ENCODE measurements at regions not wholly inside any gene's neighbourhood (a gene's known extent, or its start where the extent isn't known, plus 50 kb on each side); places are given as distances from the start of the nearest gene placed in this dataset.

DNA sequence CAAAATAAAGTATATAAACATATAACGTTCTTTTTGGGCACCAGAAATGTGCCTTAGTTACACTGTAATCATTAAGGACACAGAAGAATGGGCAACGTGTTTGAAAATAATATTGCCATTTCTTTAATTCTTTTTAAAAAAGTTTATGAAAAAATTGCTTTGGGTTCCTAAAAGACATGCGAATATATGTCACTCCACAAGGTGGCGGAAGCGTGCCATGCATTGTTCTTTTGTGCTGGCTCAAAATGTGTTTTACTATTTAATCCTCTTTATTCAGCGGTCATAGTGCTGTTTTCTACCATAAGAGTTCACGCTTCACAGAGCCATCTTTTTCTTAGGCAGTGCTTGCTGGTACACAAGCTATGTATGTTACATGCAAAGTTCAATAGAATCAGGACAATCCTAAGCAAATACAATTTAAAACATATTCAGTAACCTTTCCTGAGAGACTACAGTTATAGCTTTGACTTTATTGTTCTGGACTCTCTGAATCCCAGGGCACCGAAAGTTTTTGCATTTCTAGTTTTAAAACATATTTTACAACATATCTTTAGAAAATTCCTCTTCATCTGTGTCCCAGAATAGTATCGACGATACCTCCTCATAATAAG lies 147.8 kb upstream of the ERBB4 start:
- peak; percentile 19 for DNase-seq

- DNase-seq: peak; percentile 5
Observed at GRCh38 chr2:212683346-212684097, 144.9 kb upstream of the ERBB4 start.

DNA sequence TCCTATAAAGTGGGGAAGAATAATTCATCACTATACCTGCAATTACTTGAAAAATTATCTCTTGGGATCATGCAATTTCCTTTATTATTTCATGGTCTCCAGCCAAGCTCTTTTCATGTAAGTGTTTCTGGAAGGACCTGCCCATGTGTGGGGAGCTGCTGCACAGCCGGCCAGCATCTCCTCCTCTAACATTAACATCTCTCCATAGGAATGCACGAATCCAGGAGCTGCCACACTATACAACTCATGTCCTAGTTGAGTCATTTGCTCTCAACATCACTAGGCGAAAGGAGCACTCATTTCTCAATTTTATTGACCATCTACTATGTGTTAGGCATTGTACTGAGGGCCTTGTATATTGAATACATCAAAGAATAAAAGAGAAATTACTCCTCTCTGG lies 144.3 kb upstream of the ERBB4 start:
- no peak for DNase-seq

DNA sequence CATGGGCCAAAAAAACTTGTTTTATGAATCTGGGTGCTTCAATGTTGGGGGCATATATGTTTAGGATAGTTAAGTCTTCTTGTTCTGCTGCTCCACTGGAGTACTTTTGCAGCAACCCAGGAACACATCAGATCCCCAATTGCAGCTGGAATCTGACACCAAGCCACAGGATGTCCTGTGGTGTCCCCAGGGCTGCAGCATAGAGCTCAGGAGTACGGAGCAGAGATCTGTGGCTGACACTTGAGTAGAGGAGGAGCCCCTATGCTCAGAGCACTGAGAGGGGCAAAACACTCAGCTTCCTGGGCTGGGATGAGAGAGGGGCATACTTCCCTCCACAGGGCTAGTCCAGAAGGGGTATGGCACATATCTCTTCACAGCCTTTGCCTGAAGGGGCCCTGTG lies 138.9 kb upstream of the ERBB4 start:
- DNase-seq: no peak

- no peak for DNase-seq
Observed at GRCh38 chr2:212672186-212672585, 133.6 kb upstream of the ERBB4 start.

GRCh38 chr2:212669761-212670160 lies 131.2 kb upstream of the ERBB4 start:
- DNase-seq: no peak

DNA sequence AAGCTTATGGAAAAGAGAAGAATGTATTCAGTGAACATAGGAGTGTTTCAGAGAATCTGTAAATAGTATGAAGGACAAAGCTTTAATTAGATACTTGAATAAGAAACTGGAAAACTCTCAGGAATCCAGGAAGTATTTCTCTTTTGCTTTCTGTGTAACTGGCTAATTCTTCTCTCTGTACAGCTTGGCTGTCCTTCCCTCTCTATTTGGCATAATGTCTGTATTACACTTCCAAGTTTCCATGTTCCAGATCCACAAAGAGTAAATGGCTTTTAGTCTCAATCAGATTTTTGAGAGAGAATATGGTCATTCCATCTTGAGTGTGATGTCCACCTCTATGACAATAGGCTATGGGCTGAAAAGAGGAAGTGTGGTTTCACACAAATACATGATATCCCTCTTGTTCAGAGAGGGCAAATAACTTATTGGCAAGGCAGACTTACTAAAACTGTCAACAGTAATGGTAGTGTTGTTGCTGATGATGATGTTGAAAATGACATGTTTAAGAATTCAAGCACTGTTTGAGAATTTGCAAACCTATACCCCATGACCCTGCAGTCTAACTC lies 129.2 kb upstream of the ERBB4 start:
- no peak for DNase-seq

GRCh38 chr2:212665948-212666347 lies 127.3 kb upstream of the ERBB4 start:
- no peak for DNase-seq

- no peak for DNase-seq
Observed at GRCh38 chr2:212659441-212659840, 120.8 kb upstream of the ERBB4 start.

GRCh38 chr2:212649646-212650045 lies 111.0 kb upstream of the ERBB4 start:
- DNase-seq: no peak

DNA sequence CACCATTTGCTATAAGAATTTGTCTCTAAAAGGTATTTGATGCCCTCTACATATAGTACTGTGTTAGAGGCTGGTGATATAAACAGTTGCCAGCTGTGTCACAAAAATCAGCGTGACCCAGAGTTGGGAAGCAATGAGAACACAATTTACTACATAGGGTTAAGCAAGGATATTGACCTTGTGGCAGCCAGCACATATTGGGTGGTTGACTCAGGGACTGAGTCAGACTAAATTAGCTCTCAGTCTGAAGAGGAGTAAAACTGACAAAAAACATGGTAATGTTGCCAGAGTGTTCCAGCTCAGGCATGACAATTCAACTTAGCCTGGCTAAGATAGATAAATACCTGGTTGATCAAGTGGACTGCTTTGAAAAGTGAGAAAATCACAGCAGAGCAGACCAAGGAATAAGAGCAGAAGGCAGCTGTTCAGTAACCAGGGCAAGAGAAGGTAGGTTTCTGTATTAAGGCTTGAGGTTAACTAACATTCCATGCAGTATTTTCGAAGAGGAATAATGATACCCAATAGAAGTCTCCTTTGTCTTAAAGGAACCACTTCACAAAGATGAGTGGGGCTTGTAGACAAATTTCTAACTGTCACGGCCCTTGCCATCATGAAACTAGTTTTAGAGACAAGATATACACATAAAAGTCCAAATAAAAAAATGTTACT lies 108.2 kb upstream of the ERBB4 start:
- peak; percentile 49 for DNase-seq

DNA sequence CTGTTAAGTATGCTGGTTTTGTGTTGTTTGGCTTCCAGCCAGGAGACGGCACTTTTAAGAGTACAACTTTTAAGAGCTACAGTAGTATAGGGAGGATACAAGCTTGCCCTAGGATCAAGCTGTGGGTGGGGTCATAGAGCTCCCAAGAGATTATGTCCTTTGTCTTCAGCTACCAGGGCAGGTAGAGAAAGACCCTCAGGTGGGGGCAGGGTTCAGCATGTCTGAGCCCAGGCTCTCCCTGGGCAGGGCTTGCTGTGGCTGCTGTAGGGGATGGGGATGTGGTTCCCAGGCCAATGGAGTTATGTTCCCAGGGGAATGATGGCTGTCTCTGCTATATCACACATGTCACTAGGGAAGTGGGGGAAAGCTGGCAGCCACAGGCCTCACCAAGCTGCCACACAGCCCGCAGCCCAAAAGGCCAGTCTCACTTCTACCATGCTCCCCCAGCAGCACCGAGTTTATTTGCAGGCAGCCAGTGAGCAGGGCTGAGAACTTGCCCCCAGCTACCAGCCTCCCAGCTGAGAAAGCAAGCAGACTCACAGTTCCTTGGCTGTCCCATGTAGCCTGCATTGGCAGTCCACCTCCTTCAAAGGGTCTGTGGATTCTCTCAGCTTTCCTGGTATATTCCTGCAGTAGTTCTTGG lies 105.7 kb upstream of the ERBB4 start:
- DNase-seq: no peak

- DNase-seq: no peak
Observed at GRCh38 chr2:212640428-212640827, 101.8 kb upstream of the ERBB4 start.

DNA sequence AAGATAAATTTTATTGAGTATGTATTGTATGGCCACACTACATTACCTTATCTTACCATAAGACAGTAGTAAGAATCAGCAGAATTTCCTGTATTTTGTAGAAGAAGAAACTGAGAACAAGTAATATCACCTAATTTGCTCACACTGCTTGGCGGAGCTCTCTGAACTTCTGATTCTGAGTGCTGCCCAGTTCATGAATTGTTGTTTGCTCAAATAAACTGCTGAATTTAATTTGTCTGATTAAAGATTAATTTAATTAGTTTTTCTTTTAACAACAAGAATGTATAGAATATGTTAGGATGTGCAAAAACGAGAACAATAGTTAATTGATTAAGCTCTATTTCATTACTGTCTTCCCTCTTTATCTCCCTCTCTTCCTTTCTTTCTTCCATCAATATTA lies 100.1 kb upstream of the ERBB4 start:
- DNase-seq: no peak

DNA sequence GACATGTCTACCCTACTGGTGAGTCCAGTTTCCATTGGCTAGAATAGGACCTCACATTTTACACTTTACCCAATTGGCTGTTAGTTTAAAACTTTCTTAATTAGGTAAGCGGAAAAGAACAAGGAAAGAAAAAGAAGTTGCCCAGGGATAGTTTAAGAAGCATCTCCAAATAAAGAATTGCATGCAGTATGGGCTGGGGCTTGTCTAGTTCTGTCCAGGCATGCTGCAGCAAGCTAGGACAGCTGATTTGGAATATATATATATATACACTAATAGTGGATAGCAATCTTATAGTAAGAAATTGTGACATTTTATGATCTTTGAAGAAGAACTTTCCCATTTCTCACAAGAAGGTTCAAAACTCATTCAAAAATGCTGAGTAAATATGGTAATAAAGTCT lies 90.0 kb upstream of the ERBB4 start:
- DNase-seq: no peak

GRCh38 chr2:212626371-212626918 lies 87.8 kb upstream of the ERBB4 start:
- no peak for DNase-seq

DNA sequence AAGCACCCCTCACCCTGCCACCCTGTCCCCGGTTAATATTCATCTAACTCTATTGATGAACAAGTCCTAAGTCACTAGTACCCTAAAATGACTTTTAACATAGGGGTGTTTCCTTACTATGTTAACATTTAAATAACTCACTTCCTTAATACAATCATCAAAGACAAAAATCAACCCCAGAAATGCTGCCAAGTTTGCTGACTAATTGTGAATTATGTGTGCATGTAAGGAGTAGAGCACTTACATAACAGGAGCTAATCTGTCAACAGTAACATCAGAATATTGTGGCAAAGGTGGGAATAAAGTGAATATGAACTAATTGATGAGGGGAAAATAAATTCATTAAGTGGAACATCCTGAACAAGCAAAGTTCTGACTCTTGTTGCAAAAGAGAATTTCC lies 81.4 kb upstream of the ERBB4 start:
- DNase-seq: no peak

- no peak for DNase-seq
Observed at GRCh38 chr2:212618636-212619035, 80.0 kb upstream of the ERBB4 start.

DNA sequence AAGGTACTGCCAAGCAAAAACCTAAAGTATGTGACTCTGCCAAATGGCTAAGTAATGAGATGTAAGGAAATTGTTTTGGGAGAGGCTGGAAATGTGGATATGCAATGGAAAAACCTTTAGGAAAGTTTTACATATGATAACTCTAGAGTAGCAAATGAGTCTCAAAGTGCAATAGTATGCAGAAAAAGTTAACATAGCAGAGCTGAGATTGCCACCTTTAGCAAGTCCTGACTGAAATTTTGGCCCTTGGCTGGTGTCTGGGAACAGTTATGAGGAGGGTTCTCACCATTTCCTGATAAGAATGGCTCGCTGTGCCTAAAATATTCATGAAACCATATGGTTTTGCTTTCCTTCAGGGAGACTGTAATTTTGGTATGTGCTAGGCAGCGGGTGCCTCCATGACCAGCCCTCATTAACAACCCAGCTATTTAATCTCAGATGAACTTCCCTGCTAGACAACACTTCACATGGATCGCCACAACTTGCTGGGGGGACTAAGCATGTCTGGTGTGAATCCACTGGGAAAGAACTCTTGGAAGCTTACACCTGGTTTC lies 72.3 kb upstream of the ERBB4 start:
- no peak for DNase-seq

- no peak for DNase-seq
Observed at GRCh38 chr2:212609479-212609878, 70.9 kb upstream of the ERBB4 start.

GRCh38 chr2:212607080-212607479 lies 68.5 kb upstream of the ERBB4 start:
- no peak for DNase-seq

DNA sequence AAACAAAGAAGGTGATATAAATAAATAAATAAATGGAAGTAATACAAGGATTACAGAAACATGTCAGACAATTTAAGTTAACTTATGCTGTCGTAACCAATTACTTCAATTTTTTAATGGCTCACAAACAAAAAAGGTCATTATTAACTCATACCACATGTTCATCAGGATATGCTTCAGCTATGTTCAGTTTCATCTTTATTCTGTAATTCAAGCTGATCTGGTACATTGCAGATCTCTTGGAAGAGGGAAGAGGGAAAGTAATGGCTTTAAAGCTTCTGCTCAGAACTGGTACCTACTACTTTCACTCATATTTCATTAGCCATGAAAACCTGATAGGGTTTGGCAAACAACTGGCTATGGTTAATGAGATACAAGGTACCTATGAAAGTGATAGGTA lies 67.6 kb upstream of the ERBB4 start:
- no peak for DNase-seq

- DNase-seq: no peak
Observed at GRCh38 chr2:212596688-212597087, 58.1 kb upstream of the ERBB4 start.
